C4-2B (cell line): ENCODE measurements at regions not wholly inside any gene's neighbourhood (a gene's known extent, or its start where the extent isn't known, plus 50 kb on each side); places are given as distances from the start of the nearest gene placed in this dataset.

ENCODE experiments used
- ZFX ChIP-seq: fragments of 450-650 bp; IDR thresholded peaks from 2 replicates; pipeline ENCODE4 v1.6.1; 2017
- TF ChIP-seq, protein P1 (sequence below): fragments of 450-650 bp; conservative IDR thresholded peaks from 2 replicates; pipeline ENCODE4 v1.5.1; 2017; ENCODE audit warnings: mild to moderate bottlenecking

DNA sequence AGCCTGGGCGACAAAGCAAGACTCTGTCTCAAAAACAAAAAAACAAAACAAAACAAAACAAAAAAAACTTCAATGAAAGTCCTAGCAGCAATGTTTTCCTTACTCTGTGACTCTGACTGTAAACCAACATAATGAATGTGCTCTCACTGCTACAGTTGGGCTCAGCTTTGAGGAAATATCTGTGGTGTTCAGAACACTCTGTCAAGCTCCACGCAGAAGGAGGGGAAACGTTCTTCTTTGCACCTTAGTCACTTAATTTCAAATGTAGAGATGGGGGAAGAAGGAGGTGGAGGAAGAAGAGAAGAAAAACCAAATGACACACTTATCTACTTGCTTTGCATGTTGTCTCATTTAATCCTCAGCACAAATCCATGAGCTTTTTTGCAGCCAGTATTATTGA is 107.1 kb upstream of the UBE3A start:
- TF ChIP-seq, protein P1, sequence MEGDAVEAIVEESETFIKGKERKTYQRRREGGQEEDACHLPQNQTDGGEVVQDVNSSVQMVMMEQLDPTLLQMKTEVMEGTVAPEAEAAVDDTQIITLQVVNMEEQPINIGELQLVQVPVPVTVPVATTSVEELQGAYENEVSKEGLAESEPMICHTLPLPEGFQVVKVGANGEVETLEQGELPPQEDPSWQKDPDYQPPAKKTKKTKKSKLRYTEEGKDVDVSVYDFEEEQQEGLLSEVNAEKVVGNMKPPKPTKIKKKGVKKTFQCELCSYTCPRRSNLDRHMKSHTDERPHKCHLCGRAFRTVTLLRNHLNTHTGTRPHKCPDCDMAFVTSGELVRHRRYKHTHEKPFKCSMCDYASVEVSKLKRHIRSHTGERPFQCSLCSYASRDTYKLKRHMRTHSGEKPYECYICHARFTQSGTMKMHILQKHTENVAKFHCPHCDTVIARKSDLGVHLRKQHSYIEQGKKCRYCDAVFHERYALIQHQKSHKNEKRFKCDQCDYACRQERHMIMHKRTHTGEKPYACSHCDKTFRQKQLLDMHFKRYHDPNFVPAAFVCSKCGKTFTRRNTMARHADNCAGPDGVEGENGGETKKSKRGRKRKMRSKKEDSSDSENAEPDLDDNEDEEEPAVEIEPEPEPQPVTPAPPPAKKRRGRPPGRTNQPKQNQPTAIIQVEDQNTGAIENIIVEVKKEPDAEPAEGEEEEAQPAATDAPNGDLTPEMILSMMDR = no peak
- TF ChIP-seq ZFX = no peak
